ENCODE measurements at regions not wholly inside any gene's neighbourhood (a gene's known extent, or its start where the extent isn't known, plus 50 kb on each side); places are given as distances from the start of the nearest gene placed in this dataset.

DNA sequence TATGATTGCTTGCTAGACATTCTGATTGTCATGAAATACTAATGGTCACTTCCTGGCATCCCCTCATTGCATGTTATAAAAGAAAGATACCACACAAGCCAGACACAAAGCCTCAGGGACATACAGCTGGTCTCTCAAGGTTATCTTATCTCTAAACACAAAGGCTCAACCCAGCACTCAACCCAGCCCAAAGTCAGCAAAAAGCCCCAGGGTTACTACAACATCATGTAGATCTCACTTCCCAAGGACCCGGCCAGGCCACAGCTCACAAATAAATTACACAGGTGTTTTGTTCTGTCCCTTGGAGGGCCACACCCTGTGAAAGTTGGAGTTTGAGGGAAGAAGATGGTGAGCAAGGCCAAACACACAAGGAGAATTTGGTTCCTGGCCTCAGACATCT, 109.7 kb upstream of the BARHL2 start:
- Histone ChIP-seq H3K27ac (ENCODE audit: low read depth, low read length) (no peak overlapping the region), H3K9ac (ENCODE audit: extremely low read depth, low read length, poor library complexity, severe bottlenecking) (no peak overlapping the region), H3K4me3 (ENCODE audit: low read length) (peak overlapping the region; percentile 36), H3K9me3 (ENCODE audit: control insufficient read depth, low read length) (no peaks in the 10 kb centered on the region), H3K4me1 (ENCODE audit: control insufficient read depth, insufficient read depth, low read length) (peaks cover 3% of the 10 kb centered on the region), H3K27me3 (ENCODE audit: control insufficient read depth, insufficient read depth, low read length, poor library complexity, severe bottlenecking) (peaks cover 2% of the 10 kb centered on the region), H3K36me3 (ENCODE audit: control insufficient read depth, insufficient read depth, low read length) (no peaks in the 10 kb centered on the region)
- Mint-ChIP-seq H3K27ac (no peak overlapping the region), H3K27me3 (ENCODE audit: insufficient read depth) (peaks cover 35% of the 10 kb centered on the region), H3K9me3 (no peaks in the 10 kb centered on the region), H3K4me3 (no peak overlapping the region), H3K36me3 (ENCODE audit: low read depth) (no peaks in the 10 kb centered on the region), H3K4me1 (peaks cover 20% of the 10 kb centered on the region)
- no peak for DNase-seq
- TF ChIP-seq, protein P1, sequence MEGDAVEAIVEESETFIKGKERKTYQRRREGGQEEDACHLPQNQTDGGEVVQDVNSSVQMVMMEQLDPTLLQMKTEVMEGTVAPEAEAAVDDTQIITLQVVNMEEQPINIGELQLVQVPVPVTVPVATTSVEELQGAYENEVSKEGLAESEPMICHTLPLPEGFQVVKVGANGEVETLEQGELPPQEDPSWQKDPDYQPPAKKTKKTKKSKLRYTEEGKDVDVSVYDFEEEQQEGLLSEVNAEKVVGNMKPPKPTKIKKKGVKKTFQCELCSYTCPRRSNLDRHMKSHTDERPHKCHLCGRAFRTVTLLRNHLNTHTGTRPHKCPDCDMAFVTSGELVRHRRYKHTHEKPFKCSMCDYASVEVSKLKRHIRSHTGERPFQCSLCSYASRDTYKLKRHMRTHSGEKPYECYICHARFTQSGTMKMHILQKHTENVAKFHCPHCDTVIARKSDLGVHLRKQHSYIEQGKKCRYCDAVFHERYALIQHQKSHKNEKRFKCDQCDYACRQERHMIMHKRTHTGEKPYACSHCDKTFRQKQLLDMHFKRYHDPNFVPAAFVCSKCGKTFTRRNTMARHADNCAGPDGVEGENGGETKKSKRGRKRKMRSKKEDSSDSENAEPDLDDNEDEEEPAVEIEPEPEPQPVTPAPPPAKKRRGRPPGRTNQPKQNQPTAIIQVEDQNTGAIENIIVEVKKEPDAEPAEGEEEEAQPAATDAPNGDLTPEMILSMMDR (conservative IDR thresholded peaks at IDR 0.05): no peak
- 73% methylated on average over 1 of the region's 1 CpG; no CpG with 5 or more reads in 1 of the 2 experiments for WGBS, 2 experiments (ENCODE audit: insufficient coverage in 1 of 2, insufficient read length in 1 of 2)

DNA sequence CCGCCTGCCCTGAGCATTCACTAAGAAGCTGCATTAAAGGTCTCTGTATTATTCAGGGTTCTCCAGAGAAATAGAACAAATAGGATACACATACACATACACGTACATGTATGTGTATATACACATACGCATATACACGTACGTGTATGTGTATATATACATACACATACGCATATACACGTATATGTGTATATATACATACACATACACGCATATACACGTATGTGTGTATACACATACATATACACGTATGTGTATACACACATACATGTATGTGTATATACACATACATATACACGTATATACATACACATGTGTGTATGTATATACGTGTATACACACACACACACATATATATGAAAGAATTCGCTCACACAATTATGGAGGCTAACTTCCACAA, 108.9 kb upstream of the BARHL2 start:
- H3K36me3 Mint-ChIP-seq (ENCODE audit: low read depth): no peaks in the 10 kb centered on the region
- Histone ChIP-seq H3K36me3 (ENCODE audit: control insufficient read depth, insufficient read depth, low read length) (no peaks in the 10 kb centered on the region), H3K4me3 (ENCODE audit: low read length) (no peak overlapping the region), H3K27me3 (ENCODE audit: control insufficient read depth, insufficient read depth, low read length, poor library complexity, severe bottlenecking) (no peaks in the 10 kb centered on the region), H3K9me3 (ENCODE audit: control insufficient read depth, low read length) (no peaks in the 10 kb centered on the region), H3K9ac (ENCODE audit: extremely low read depth, low read length, poor library complexity, severe bottlenecking) (no peak overlapping the region), H3K27ac (ENCODE audit: low read depth, low read length) (no peak overlapping the region), H3K4me1 (ENCODE audit: control insufficient read depth, insufficient read depth, low read length) (peaks cover 3% of the 10 kb centered on the region)
- no peak overlapping the region for H3K27ac Mint-ChIP-seq
- no peaks in the 10 kb centered on the region for H3K9me3 Mint-ChIP-seq
- H3K27me3 Mint-ChIP-seq (ENCODE audit: insufficient read depth): peaks cover 30% of the 10 kb centered on the region
- TF ChIP-seq, protein P1 (conservative IDR thresholded peaks at IDR 0.05): no peak
- WGBS, 2 experiments (ENCODE audit: insufficient coverage in 1 of 2, insufficient read length in 1 of 2): 68 to 86% methylated on average over 7 to 8 of the region's 13 CpGs
- H3K4me1 Mint-ChIP-seq: peaks cover 15% of the 10 kb centered on the region
- no peak overlapping the region for H3K4me3 Mint-ChIP-seq
- no peak for DNase-seq

DNA sequence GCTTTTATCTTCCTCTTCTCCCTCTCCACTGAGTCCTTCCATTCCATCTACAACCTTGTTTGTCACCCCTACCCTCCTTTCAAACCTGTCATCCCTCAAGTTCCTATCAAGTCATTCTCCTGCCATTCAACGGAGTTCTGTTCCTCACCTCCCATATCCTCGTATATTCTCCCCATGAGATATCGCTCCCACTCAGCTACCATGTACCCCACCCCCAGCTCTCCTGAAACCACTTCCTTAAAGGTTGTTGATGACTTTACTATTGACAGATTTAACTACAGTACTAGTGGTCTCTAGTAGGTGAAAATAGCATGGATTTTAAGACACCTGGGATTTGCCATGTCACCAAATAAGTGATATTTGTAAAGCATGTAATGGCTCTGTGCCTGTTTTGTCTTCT, 107.4 kb upstream of the BARHL2 start:
- no peak overlapping the region for H3K27ac Mint-ChIP-seq
- peaks cover 15% of the 10 kb centered on the region for H3K4me1 Mint-ChIP-seq
- H3K4me3 Mint-ChIP-seq: no peak overlapping the region
- H3K27me3 Mint-ChIP-seq (ENCODE audit: insufficient read depth): peaks cover 25% of the 10 kb centered on the region
- no peak overlapping the region for H3K27ac ChIP-seq (ENCODE audit: low read depth, low read length)
- H3K36me3 Mint-ChIP-seq (ENCODE audit: low read depth): no peaks in the 10 kb centered on the region
- TF ChIP-seq, protein P1 (conservative IDR thresholded peaks at IDR 0.05): no peak
- no peaks in the 10 kb centered on the region for H3K27me3 ChIP-seq (ENCODE audit: control insufficient read depth, insufficient read depth, low read length, poor library complexity, severe bottlenecking)
- H3K9me3 Mint-ChIP-seq: no peaks in the 10 kb centered on the region
- H3K9ac ChIP-seq (ENCODE audit: extremely low read depth, low read length, poor library complexity, severe bottlenecking): no peak overlapping the region
- peaks cover 3% of the 10 kb centered on the region for H3K4me1 ChIP-seq (ENCODE audit: control insufficient read depth, insufficient read depth, low read length)
- no peak for DNase-seq
- H3K4me3 ChIP-seq (ENCODE audit: low read length): no peak overlapping the region
- H3K9me3 ChIP-seq (ENCODE audit: control insufficient read depth, low read length): no peaks in the 10 kb centered on the region
- H3K36me3 ChIP-seq (ENCODE audit: control insufficient read depth, insufficient read depth, low read length): no peaks in the 10 kb centered on the region
- WGBS, 2 experiments (ENCODE audit: insufficient coverage in 1 of 2, insufficient read length in 1 of 2): 85 to 94% methylated on average over 2 to 3 of the region's 3 CpGs

Measured in endodermal cell (in vitro differentiated cells).